SK-N-DZ (cell line): ENCODE measurements at regions not wholly inside any gene's neighbourhood (a gene's known extent, or its start where the extent isn't known, plus 50 kb on each side); places are given as distances from the start of the nearest gene placed in this dataset.

Experiments used
- DNase-seq: peaks from one replicate; pipeline ENCODE4 v3.0.0-alpha.2; 2015; ENCODE audit warnings: low spot score

DNA sequence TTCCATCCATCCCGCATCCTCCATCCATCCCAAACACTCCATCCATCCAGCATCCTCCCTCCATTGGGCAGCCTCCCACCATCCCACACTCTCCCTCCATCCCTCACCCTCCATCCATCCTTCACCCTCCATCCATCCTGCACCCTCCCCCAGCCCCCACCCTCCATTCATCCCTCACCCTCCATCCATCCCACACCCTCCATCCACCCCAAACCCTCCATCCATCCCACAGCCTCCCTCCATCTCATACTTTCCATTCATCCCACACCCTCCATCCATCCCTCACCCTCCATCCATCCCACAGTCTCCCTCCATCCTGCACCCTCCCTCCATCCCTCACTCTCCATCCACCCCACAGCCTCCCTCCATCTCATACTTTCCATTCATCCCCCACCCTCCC is 60.4 kb downstream of the FOXI2 start:
- DNase-seq: peak; percentile 21

DNA sequence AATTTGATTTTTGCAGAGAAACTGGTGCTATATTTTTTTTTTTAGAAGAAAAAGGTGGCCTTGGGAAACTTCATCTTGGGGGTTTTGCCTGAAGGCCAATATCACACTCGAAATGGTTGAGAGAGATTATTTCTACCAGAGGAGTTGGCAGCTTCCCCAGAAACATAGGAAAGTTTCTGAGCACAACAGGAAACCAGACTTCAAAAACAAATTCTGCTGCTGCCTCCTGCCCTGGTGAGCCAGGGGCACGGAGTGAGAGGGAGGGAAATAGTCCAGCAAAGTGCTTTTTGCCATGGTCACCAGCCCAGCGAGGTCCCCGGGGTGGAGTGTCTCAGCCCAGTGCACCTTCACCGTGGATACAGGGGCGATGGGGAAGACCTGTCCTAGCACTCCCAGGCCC is 61.1 kb downstream of the FOXI2 start:
- no peak for DNase-seq

DNA sequence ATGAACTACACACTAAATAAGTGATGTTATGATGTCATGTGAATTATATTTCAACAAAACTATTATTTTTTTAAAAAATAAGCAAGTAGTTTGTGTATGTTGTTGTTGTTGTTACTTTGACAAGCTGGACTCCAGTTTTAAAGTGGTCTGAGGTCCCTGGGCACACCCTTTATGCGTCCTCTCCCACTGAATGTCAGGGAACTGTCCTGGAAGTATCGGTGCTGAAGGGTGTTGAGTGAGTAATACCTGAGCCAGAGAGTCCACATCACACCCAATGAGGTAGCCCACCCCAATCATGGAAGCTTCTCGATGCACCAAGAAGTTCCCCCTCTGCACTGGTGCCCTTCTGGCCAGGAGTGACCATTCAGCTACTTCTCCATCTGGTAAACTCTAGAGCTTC is 64.3 kb downstream of the FOXI2 start:
- no peak for DNase-seq

GRCh38 chr10:127802531-127803095 is 65.6 kb downstream of the FOXI2 start:
- DNase-seq: no peak

DNA sequence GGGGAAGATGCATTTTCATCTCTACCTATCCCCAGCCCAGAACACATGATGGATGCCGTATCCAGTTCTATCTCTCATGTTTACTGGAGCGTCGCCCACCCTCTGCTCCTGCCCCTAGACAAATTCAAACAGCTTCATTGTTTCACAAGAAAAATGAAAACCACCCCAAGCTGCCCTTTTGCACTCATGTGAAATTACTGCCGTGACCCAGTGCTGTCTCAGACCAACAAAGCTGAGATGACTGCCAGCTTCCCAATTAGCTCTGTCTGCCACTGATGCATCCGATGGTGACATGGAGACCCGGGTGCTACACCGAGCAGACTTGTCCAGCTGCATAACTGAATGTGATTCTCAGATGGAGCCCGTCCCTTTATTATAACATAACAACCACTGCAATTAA is 67.7 kb downstream of the FOXI2 start:
- DNase-seq: no peak

DNA sequence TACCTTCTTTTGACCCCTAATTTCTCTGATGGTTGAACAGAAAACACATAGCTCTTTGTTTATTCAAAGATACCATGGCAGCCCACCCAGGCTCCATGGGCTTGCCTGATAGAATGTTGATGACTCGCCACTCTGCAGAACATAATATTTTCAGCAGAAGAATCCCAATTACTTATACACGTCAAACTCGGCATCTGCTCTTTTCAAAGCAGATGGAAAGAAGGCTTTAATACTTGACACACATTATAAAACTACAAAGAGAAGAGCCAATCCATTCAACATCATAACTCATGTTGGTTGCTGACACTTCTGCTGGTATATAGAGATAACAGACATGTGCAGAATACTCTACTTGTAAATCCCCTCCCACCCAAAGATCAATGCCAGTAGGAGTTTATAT is 69.0 kb downstream of the FOXI2 start:
- no peak for DNase-seq

DNA sequence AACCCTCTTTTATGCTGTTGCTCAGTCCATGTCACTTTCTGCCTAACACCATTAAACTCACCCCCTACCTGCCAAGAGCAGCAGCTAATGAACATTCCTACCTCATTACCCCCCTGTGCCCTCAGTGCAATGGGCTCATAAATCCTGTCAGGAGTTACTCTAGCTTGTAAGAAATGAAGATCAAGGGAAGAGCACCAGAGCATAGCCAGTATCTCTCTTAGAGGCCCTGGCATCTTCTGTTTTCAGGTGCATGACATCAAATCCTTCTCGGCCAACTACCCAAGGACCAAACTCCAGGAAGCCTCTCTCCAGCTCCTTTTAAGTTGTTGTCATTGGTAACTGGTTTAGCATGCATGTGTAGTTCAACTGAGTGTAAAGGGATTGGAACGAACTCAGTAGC is 75.1 kb downstream of the FOXI2 start:
- no peak for DNase-seq

DNA sequence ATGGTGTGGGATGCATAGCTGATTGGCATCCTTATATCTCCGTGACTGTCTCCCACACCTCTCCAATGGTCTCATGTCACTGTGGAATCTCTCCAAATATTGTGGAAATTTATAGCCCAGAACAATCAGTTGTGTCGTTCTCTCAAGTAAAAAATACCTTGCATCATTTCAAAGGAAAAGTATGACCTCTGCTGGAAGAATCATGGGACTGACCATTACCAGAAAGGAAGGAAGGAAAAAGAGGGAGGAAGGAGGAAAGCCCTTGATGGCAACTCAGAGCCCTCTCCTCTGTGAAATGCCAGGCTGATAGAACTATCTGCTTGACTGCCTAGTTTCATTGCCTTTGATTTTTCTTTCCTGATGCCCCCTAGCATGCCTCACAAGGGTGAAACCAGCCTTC is 76.3 kb downstream of the FOXI2 start:
- DNase-seq: no peak

DNA sequence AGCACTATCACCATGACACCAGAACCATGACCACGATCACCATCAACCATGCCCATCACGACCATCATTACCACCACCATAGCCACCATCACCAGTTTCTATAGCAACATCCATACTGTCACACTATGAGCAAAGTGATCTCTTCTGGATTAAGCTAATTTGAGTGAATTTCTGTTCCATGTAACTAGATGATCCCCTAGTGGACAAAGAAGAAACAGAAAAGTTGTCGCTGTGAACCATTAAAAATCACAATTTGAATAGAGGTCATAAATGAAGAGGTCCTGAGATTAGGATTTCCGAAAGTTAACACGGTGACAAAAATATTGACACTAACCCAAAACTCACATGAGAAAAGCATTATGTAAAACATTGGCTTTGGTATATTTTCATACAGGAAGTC is 77.6 kb downstream of the CLRN3 start:
- no peak for DNase-seq

DNA sequence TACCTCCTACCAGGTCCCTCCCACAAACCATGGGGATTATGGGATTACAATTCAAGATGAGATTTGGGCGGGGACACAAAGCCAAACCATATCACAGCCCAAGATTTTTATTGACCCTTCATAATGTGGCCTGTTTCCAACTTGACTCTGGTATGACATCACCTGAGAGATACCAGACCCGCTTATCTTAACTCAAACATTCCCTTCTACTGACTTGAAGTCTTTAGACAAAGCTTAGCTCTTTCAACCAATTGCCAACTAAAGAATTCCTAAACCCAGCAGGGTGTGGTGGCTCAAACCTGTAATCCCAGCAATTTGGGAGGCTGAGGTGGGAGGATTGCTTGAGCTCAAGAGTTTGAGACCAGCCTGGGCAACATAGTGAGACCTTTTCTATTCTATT is 67.9 kb downstream of the CLRN3 start:
- no peak for DNase-seq

DNA sequence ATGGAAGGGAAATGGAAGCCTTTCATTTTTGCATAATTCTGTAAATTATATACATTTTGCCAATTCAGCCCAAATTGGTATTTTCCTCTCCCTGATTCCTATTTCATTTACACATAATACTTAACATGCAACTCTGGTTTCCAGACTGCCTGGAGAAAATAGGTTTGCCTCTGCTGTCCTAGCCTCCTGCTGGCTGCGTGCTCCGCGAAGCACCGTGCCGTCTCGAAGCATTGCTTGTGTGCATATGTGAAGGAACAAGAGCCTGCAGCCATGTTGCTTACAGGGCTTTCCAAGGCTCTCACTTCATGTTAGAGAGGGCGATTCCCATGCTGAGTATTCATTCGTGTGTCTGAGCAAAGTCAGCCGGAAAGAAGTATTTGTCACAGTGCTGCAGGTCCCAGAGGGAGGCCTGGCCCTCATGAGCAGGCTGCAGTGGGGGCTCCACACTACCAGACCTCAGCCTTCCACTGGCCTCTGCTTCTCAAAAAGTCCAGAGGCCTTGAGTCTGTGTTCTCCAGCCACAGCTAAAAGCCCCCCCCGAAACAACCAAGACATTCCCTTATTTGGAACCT is 66.5 kb downstream of the CLRN3 start:
- DNase-seq: no peak

GRCh38 chr10:127827354-127828140 is 65.2 kb downstream of the CLRN3 start:
- DNase-seq: no peak
